ENCODE measurements at regions not wholly inside any gene's neighbourhood (a gene's known extent, or its start where the extent isn't known, plus 50 kb on each side); places are given as distances from the start of the nearest gene placed in this dataset.

GRCh38 chr5:111929261-111929660 is 172.3 kb upstream of the NREP start:
- TF ChIP-seq CTCF (IDR thresholded peaks at IDR 0.05) = no peak
- no peak for TF ChIP-seq POLR2A (IDR thresholded peaks at IDR 0.05)

Measured in vagina (tissue), 2 donors.